ENCODE measurements at regions not wholly inside any gene's neighbourhood (a gene's known extent, or its start where the extent isn't known, plus 50 kb on each side); places are given as distances from the start of the nearest gene placed in this dataset.

DNA sequence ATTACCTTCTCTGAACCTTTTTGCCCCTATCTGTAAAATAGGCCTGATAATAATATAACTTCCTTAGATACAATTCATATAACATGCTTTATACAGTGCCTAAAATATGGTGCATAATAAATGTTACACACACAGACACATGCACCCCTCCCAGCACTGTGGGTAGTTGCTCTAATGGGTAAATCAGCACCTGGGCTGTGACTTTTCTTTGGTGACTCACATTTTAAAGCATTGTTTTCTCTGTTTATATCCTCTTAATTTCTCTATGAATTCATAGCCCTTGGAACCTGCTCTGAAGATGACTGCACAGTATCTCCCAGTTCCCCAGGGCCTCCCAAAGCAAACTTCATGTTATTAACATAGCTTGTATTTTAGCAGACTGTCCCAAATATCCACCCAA, 248.2 kb upstream of the TNP1 start:
- CTCF ChIA-PET: interaction anchor here (0.5 kb wide), 1 partner anchor 28 kb away, joined by 3 read pairs; no protein-coding TSS in a partner anchor
- Mint-ChIP-seq H3K4me1 (peaks cover 9% of the 10 kb centered on the region), H3K27ac (no peak overlapping the region)

DNA sequence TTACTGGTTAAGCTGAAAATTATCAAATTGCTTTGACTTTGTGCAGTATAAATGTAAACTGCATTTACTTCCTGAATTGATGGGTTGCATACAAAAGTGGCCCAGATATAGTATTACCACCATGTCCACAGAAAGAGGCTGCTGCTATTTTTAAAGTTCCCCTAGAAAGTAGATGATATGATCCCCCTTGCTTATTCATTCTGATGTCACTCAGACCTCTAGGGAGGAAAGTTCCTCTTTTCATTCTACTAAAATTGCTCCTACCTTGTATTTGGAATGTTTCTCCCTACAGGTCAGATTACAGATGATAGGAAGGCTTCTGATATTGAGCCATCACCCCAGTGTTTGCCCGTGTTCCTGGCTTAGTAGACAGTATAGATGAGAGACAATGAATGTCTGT, 247.6 kb upstream of the TNP1 start:
- H3K4me1 Mint-ChIP-seq: peaks cover 9% of the 10 kb centered on the region
- H3K9me3 Mint-ChIP-seq (ENCODE audit: low read depth): peaks cover 3% of the 10 kb centered on the region
- DNase-seq (no peak), ATAC-seq (no peak)
- no peak overlapping the region for H3K4me3 Mint-ChIP-seq
- H3K36me3 Mint-ChIP-seq (ENCODE audit: low read depth): no peaks in the 10 kb centered on the region
- ChIA-PET CTCF (no interaction called here), POLR2A (interaction anchor here (0.6 kb wide), 1 partner anchor 174 kb away, joined by 7 read pairs; no protein-coding TSS in a partner anchor)
- intact Hi-C loops (cut with DNase I, micrococcal nuclease): no loop called here
- H3K27me3 Mint-ChIP-seq: peaks cover 2% of the 10 kb centered on the region
- H3K27ac Mint-ChIP-seq: no peak overlapping the region

More for the DNA sequence above, 248.2 kb upstream of the TNP1 start:
- intact Hi-C loops (cut with DNase I, micrococcal nuclease): no loop called here
- Mint-ChIP-seq H3K9me3 (ENCODE audit: low read depth) (peaks cover 3% of the 10 kb centered on the region), H3K36me3 (ENCODE audit: low read depth) (no peaks in the 10 kb centered on the region), H3K27me3 (peaks cover 2% of the 10 kb centered on the region), H3K4me3 (no peak overlapping the region)
- DNase-seq (no peak), ATAC-seq (no peak)
- POLR2A ChIA-PET: no interaction called here

GRCh38 chr2:217106650-217107014, 246.8 kb upstream of the TNP1 start:
- Mint-ChIP-seq H3K27ac (no peak overlapping the region), H3K9me3 (ENCODE audit: low read depth) (peaks cover 3% of the 10 kb centered on the region), H3K36me3 (ENCODE audit: low read depth) (no peaks in the 10 kb centered on the region), H3K27me3 (peaks cover 7% of the 10 kb centered on the region), H3K4me3 (no peak overlapping the region), H3K4me1 (peaks cover 9% of the 10 kb centered on the region)
- intact Hi-C loops (cut with DNase I, micrococcal nuclease): no loop called here
- DNase-seq: no peak
- ATAC-seq: no peak
- POLR2A ChIA-PET: interaction anchor here (0.6 kb wide), 1 partner anchor 174 kb away, joined by 7 read pairs; no protein-coding TSS in a partner anchor
- CTCF ChIA-PET: no interaction called here

DNA sequence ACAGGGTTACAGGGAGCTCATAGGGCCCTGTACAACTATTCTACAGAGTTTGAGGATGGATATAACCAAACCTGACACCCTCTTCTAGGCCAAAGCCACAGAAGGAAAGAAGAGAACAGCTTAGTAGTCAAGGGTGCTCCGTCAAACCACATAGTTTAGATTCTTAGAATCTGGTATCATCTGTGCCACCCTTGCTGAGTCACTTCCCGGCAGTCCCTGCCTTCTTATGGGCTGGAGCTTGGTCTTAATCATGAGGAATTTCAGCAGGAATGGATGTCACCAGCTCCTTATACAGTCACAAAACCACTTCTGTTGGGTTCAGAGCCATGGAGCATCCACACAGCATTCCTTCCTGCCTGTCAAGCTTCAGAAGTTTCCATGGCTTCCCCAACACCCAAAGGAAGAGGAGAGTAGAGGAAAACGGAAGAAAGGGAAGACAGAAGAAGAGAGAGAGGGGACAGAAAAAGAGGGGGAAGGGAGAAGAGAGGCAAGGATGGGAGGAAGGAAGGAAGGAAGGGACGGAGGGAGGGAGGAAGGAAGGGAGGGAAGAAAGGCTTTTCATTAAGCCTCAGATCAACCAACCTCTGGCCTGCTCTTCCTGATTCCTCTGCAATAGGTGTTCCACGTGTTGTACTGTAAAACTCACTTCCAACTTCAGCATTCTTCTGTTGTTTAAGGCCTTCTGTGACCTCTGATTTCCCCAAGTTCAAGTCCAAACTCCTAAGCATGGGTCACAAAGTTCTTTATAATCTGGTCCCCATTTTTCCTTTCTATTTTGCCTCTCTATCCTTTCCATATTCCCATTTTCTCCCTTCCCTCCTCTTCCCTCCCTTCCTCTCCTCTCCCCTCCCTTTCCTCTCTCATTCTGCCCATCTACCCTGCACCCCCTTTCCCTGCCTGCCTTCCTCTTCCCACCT, 246.1 kb upstream of the TNP1 start:
- no peaks in the 10 kb centered on the region for H3K36me3 Mint-ChIP-seq (ENCODE audit: low read depth)
- ATAC-seq (peak; percentile 86), DNase-seq (peak; percentile 39)
- CTCF ChIA-PET: interaction anchor here (1.0 to 1.2 kb wide), 2 partner anchors 10 to 12 kb away, joined by 4 to 6 read pairs; no protein-coding TSS in a partner anchor
- H3K9me3 Mint-ChIP-seq (ENCODE audit: low read depth): peaks cover 3% of the 10 kb centered on the region
- H3K27me3 Mint-ChIP-seq: peaks cover 7% of the 10 kb centered on the region
- no peak overlapping the region for H3K4me3 Mint-ChIP-seq
- POLR2A ChIA-PET: no interaction called here
- H3K27ac Mint-ChIP-seq: no peak overlapping the region
- H3K4me1 Mint-ChIP-seq: peaks cover 9% of the 10 kb centered on the region
- intact Hi-C loops (cut with DNase I, micrococcal nuclease): no loop called here

DNA sequence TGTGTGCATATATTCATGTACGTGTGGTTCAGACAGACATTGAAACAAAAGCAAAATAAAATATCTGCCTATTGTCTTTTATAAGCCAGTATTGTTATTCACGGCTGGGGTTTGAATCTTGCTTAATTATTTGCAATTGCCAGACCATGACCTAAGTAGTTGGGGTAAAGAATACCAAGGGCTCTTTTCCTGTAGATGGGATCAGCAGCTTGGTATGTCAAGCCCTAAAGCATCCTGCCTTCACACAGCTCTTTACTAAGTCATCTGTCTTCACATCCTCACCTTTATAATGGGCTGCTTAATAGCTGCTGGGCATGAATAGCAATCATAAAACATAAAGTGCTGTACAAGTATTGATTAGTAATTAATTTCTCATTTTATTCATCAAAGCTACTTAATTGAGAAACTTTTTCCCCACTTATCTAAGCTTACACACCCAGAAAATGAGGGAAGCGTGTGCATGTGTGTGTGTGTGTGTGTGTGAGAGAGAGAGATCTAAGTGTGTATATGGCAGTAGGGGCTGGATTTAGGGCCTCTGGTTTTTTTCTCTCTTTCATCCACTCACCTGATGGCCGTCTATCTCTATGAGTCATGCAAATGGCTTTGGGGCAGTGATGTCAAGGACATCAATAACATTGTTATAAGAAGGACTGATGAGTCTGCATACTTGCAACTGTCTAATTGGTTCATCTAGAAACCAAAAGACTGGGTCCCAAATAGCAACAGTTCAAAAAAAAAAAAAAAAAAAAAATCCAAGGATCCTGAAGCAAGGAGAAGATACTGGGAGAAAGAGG, 244.1 kb upstream of the TNP1 start:
- ATAC-seq (no peak), DNase-seq (no peak)
- intact Hi-C loops (cut with DNase I, micrococcal nuclease): no loop called here
- H3K4me1 Mint-ChIP-seq: peaks cover 9% of the 10 kb centered on the region
- no peaks in the 10 kb centered on the region for H3K36me3 Mint-ChIP-seq (ENCODE audit: low read depth)
- peaks cover 5% of the 10 kb centered on the region for H3K27me3 Mint-ChIP-seq
- H3K4me3 Mint-ChIP-seq: no peak overlapping the region
- H3K27ac Mint-ChIP-seq: no peak overlapping the region
- POLR2A ChIA-PET: interaction anchor here (0.7 kb wide), 1 partner anchor 406 kb away, joined by 3 read pairs; no protein-coding TSS in a partner anchor
- CTCF ChIA-PET: interaction anchor here (0.5 to 0.9 kb wide), 2 partner anchors 11 to 407 kb away, joined by 3 read pairs; no protein-coding TSS in a partner anchor
- H3K9me3 Mint-ChIP-seq (ENCODE audit: low read depth): no peaks in the 10 kb centered on the region

DNA sequence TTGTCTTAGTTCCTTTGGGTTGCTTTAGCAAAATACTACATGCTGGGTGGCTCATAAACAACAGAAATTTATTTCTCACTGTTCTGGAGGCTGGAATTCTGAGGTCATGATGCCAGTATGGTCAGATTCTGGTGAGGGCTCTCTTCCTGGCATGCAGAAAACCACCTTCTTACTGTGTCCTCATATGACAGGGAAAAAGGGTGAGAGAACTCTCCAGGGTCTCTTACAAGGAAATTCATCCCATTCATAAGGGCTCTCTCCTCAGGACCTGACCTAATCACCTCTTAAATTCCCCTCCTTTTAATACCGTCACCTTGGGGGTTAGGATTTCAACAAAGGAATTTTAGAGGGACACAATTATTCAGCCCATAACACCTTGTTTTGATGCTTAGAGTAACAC, 243.1 kb upstream of the TNP1 start:
- Mint-ChIP-seq H3K4me1 (peaks cover 9% of the 10 kb centered on the region), H3K9me3 (ENCODE audit: low read depth) (no peaks in the 10 kb centered on the region), H3K27me3 (peaks cover 5% of the 10 kb centered on the region), H3K36me3 (ENCODE audit: low read depth) (no peaks in the 10 kb centered on the region), H3K4me3 (no peak overlapping the region), H3K27ac (no peak overlapping the region)
- POLR2A ChIA-PET: no interaction called here
- CTCF ChIA-PET: no interaction called here
- intact Hi-C loops (cut with DNase I, micrococcal nuclease): no loop called here
- no peak for ATAC-seq
- no peak for DNase-seq

GRCh38 chr2:217101972-217102371, 242.1 kb upstream of the TNP1 start:
- ATAC-seq: no peak
- intact Hi-C loops (cut with DNase I, micrococcal nuclease): no loop called here
- Mint-ChIP-seq H3K27ac (no peak overlapping the region), H3K4me1 (peaks cover 9% of the 10 kb centered on the region), H3K9me3 (ENCODE audit: low read depth) (no peaks in the 10 kb centered on the region), H3K27me3 (peaks cover 7% of the 10 kb centered on the region), H3K4me3 (no peak overlapping the region), H3K36me3 (ENCODE audit: low read depth) (no peaks in the 10 kb centered on the region)
- POLR2A ChIA-PET: no interaction called here
- no peak for DNase-seq
- CTCF ChIA-PET: interaction anchor here (0.7 kb wide), 2 partner anchors 99 to 141 kb away, joined by 4 read pairs; no protein-coding TSS in a partner anchor

DNA sequence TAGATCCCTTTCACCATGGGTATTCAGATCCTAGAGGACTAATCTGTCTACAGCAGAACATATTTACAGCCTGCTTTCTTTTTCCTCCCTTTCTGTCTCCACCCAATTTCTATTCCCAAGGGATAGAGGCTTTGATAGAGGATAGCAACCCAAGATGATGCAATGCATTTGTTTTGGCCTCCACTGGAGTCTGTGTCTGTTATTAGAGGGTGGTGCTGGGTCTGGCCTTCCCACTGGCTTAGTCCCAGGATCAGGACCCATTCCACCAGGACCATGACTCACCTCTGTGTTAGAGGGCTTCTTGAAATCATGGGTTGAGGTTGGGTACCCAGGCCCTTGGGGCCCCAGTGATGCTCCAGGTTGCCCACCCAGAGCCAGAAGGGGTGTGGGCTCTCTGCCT, 239.7 kb upstream of the TNP1 start:
- Mint-ChIP-seq H3K36me3 (ENCODE audit: low read depth) (no peaks in the 10 kb centered on the region), H3K9me3 (ENCODE audit: low read depth) (no peaks in the 10 kb centered on the region), H3K27me3 (peaks cover 9% of the 10 kb centered on the region), H3K27ac (no peak overlapping the region), H3K4me1 (peaks cover 17% of the 10 kb centered on the region), H3K4me3 (no peak overlapping the region)
- intact Hi-C loops (cut with DNase I, micrococcal nuclease): no loop called here
- POLR2A ChIA-PET: no interaction called here
- CTCF ChIA-PET: no interaction called here
- no peak for ATAC-seq
- DNase-seq: no peak

DNA sequence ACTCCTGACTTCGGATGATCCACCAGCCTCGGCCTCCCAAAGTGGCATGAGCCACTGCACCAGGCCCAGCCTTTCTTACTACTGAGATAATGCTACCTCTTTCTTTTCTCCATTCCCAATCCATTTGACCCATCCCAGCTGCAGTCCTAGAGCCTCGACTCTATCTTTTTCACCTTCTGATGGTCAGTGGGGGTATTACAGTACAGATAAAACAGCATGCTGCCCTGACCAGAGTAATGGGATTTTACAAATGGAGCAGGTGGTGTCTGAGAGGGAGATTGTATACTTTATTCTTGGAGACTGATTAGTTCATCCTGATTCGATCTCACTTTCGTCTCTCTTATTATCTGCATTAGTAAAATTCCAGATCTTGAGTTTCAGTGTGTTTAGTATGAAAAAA, 238.6 kb upstream of the TNP1 start:
- DNase-seq (no peak), ATAC-seq (no peak)
- H3K27me3 Mint-ChIP-seq: peaks cover 9% of the 10 kb centered on the region
- peaks cover 18% of the 10 kb centered on the region for H3K4me1 Mint-ChIP-seq
- no peaks in the 10 kb centered on the region for H3K36me3 Mint-ChIP-seq (ENCODE audit: low read depth)
- ChIA-PET POLR2A (no interaction called here), CTCF (no interaction called here)
- no peak overlapping the region for H3K4me3 Mint-ChIP-seq
- intact Hi-C loops (cut with DNase I, micrococcal nuclease): no loop called here
- no peak overlapping the region for H3K27ac Mint-ChIP-seq
- H3K9me3 Mint-ChIP-seq (ENCODE audit: low read depth): no peaks in the 10 kb centered on the region

- no peak for ATAC-seq
- Mint-ChIP-seq H3K4me3 (no peak overlapping the region), H3K27me3 (peaks cover 11% of the 10 kb centered on the region), H3K4me1 (peaks cover 18% of the 10 kb centered on the region), H3K27ac (no peak overlapping the region), H3K9me3 (ENCODE audit: low read depth) (no peaks in the 10 kb centered on the region), H3K36me3 (ENCODE audit: low read depth) (no peaks in the 10 kb centered on the region)
- intact Hi-C loops (cut with DNase I, micrococcal nuclease): no loop called here
- DNase-seq: no peak
- CTCF ChIA-PET: interaction anchor here (0.7 kb wide), 1 partner anchor 412 kb away, joined by 4 read pairs; no protein-coding TSS in a partner anchor
- POLR2A ChIA-PET: no interaction called here
These were observed 237.5 kb upstream of the TNP1 start for GRCh38 chr2:217097346-217097745.

- DNase-seq: no peak
- Mint-ChIP-seq H3K27ac (no peak overlapping the region), H3K36me3 (ENCODE audit: low read depth) (no peaks in the 10 kb centered on the region), H3K27me3 (peaks cover 6% of the 10 kb centered on the region), H3K9me3 (ENCODE audit: low read depth) (no peaks in the 10 kb centered on the region), H3K4me3 (no peak overlapping the region), H3K4me1 (peaks cover 23% of the 10 kb centered on the region)
- CTCF ChIA-PET: interaction anchor here (0.7 to 1.0 kb wide), 2 partner anchors 9 to 412 kb away, joined by 4 to 6 read pairs; no protein-coding TSS in a partner anchor
- intact Hi-C loops (cut with DNase I, micrococcal nuclease): no loop called here
- no peak for ATAC-seq
- POLR2A ChIA-PET: interaction anchor here (0.5 kb wide), 1 partner anchor 127 kb away, joined by 3 read pairs; no protein-coding TSS in a partner anchor
These were observed 236.8 kb upstream of the TNP1 start for GRCh38 chr2:217096474-217097225.

Data from activated CD4-positive, alpha-beta T cell treated with anti-CD3 and anti-CD28 coated beads for 36 hours (primary cell).